ENCODE measurements at regions not wholly inside any gene's neighbourhood (a gene's known extent, or its start where the extent isn't known, plus 50 kb on each side); places are given as distances from the start of the nearest gene placed in this dataset.

- TF ChIP-seq GATA1 (IDR thresholded peaks at IDR 0.05; ENCODE audit: low read depth, low read length) (no peak), POLR2A (IDR thresholded peaks at IDR 0.05; ENCODE audit: low read length) (no peak)
- no peak for DNase-seq
Measured at GRCh38 chr13:21798181-21798580, 127.3 kb downstream of the FGF9 start.

GRCh38 chr13:21799671-21800070, 128.8 kb downstream of the FGF9 start:
- DNase-seq = no peak
- TF ChIP-seq GATA1 (IDR thresholded peaks at IDR 0.05; ENCODE audit: low read depth, low read length) (no peak), POLR2A (IDR thresholded peaks at IDR 0.05; ENCODE audit: low read length) (no peak)

- no peak for DNase-seq
- TF ChIP-seq POLR2A (IDR thresholded peaks at IDR 0.05; ENCODE audit: low read length) (no peak), GATA1 (IDR thresholded peaks at IDR 0.05; ENCODE audit: low read depth, low read length) (no peak)
Measured at GRCh38 chr13:21800837-21801616, 130.2 kb downstream of the FGF9 start.

- TF ChIP-seq GATA1 (IDR thresholded peaks at IDR 0.05; ENCODE audit: low read depth, low read length) (no peak), POLR2A (IDR thresholded peaks at IDR 0.05; ENCODE audit: low read length) (no peak)
- no peak for DNase-seq
Measured at GRCh38 chr13:21805733-21806132, 134.9 kb downstream of the FGF9 start.

GRCh38 chr13:21812192-21812626, 141.3 kb downstream of the FGF9 start:
- no peak for TF ChIP-seq GATA1 (IDR thresholded peaks at IDR 0.05; ENCODE audit: low read depth, low read length)
- no peak for TF ChIP-seq POLR2A (IDR thresholded peaks at IDR 0.05; ENCODE audit: low read length)
- no peak for DNase-seq

- TF ChIP-seq POLR2A (IDR thresholded peaks at IDR 0.05; ENCODE audit: low read length) = no peak
- no peak for TF ChIP-seq GATA1 (IDR thresholded peaks at IDR 0.05; ENCODE audit: low read depth, low read length)
- no peak for DNase-seq
Measured at GRCh38 chr13:21813110-21813509, 142.2 kb downstream of the FGF9 start.

GRCh38 chr13:21813844-21814243, 143.0 kb downstream of the FGF9 start:
- TF ChIP-seq GATA1 (IDR thresholded peaks at IDR 0.05; ENCODE audit: low read depth, low read length) = no peak
- no peak for TF ChIP-seq POLR2A (IDR thresholded peaks at IDR 0.05; ENCODE audit: low read length)
- no peak for DNase-seq

- no peak for DNase-seq
- TF ChIP-seq GATA1 (IDR thresholded peaks at IDR 0.05; ENCODE audit: low read depth, low read length) (no peak), POLR2A (IDR thresholded peaks at IDR 0.05; ENCODE audit: low read length) (no peak)
Measured at GRCh38 chr13:21814604-21815003, 143.7 kb downstream of the FGF9 start.

- no peak for DNase-seq
- TF ChIP-seq GATA1 (IDR thresholded peaks at IDR 0.05; ENCODE audit: low read depth, low read length) (no peak), POLR2A (IDR thresholded peaks at IDR 0.05; ENCODE audit: low read length) (no peak)
Measured at GRCh38 chr13:21817878-21818277, 147.0 kb downstream of the FGF9 start.

- DNase-seq = no peak
- TF ChIP-seq GATA1 (IDR thresholded peaks at IDR 0.05; ENCODE audit: low read depth, low read length) (no peak), POLR2A (IDR thresholded peaks at IDR 0.05; ENCODE audit: low read length) (no peak)
Measured at GRCh38 chr13:21822029-21822428, 151.2 kb downstream of the FGF9 start.

GRCh38 chr13:21823416-21823815, 152.5 kb downstream of the FGF9 start:
- DNase-seq = no peak
- TF ChIP-seq GATA1 (IDR thresholded peaks at IDR 0.05; ENCODE audit: low read depth, low read length) = no peak
- no peak for TF ChIP-seq POLR2A (IDR thresholded peaks at IDR 0.05; ENCODE audit: low read length)

- DNase-seq = no peak
- no peak for TF ChIP-seq POLR2A (IDR thresholded peaks at IDR 0.05; ENCODE audit: low read length)
- no peak for TF ChIP-seq GATA1 (IDR thresholded peaks at IDR 0.05; ENCODE audit: low read depth, low read length)
Measured at GRCh38 chr13:21823949-21824348, 153.1 kb downstream of the FGF9 start.

- no peak for TF ChIP-seq POLR2A (IDR thresholded peaks at IDR 0.05; ENCODE audit: low read length)
- no peak for TF ChIP-seq GATA1 (IDR thresholded peaks at IDR 0.05; ENCODE audit: low read depth, low read length)
Measured at GRCh38 chr13:21825186-21825585, 154.3 kb downstream of the FGF9 start.

GRCh38 chr13:21825801-21826200, 154.9 kb downstream of the FGF9 start:
- TF ChIP-seq GATA1 (IDR thresholded peaks at IDR 0.05; ENCODE audit: low read depth, low read length) = no peak
- no peak for TF ChIP-seq POLR2A (IDR thresholded peaks at IDR 0.05; ENCODE audit: low read length)
- no peak for DNase-seq

More at GRCh38 chr13:21825186-21825585, 154.3 kb downstream of the FGF9 start:
- no peak for DNase-seq
